GM12878 (cell line): ENCODE measurements at regions not wholly inside any gene's neighbourhood (a gene's known extent, or its start where the extent isn't known, plus 50 kb on each side); places are given as distances from the start of the nearest gene placed in this dataset.

Experiments used
- ATAC-seq: fragments of 200-7000 bp; cut with Tn5 transposase; 3 replicates; pipeline ENCODE4 v1.9.1; 2020; ENCODE audit warnings: mild to moderate bottlenecking, moderate library complexity
- BruUV-seq: library from RNA; stranded (reverse); fragments of 400-500 nt; replicated peaks from 2 replicates; lab custom pipeline; 2021; lab: Mats Ljungman, UMichigan
- CTCF ChIA-PET: fragments of 300-600 bp; sonication (Branson Sonifier 250); formaldehyde crosslinking; extraction: SDS; loops from one replicate; lab custom pipeline; 2021; ENCODE audit warnings: inconsistent platforms; lab: Yijun Ruan, JAX
- POLR2A ChIA-PET: fragments of 350-600 bp; formaldehyde crosslinking; extraction: SDS; loops from one replicate; lab custom pipeline; 2021; ENCODE audit warnings: inconsistent platforms; lab: Charles Lee
- RAD21 ChIA-PET: fragments of 300-600 bp; sonication (Branson Sonifier 250); formaldehyde crosslinking; loops from one replicate; lab custom pipeline; 2023; ENCODE audit warnings: antibody characterized with exemption; ENCODE audit not compliant: unreplicated experiment; lab: Charles Lee
- SMC1A ChIA-PET: fragments of 300-600 bp; sonication (Branson Sonifier 250); formaldehyde crosslinking; loops from one replicate; lab custom pipeline; 2023; ENCODE audit not compliant: unreplicated experiment, uncharacterized antibody; lab: Charles Lee
- DNase-seq: peaks from one replicate; pipeline ENCODE4 v3.0.0-alpha.2; 2011; ENCODE audit warnings: low read depth, low spot score
- FAIRE-seq: peaks from 3 replicates; lab custom pipeline; 2011; peaks lifted over from hg19 to GRCh38; lab: Jason Lieb, UNC
- H2AFZ ChIP-seq: 2 replicates; pipeline ENCODE4 v1.6.0; 2011; ENCODE audit warnings: low read depth, low read length, control low read depth; ENCODE audit not compliant: control insufficient read depth
- H3K27ac ChIP-seq: 2 replicates; pipeline ENCODE4 v1.5.1; 2011; ENCODE audit warnings: control low read depth; ENCODE audit not compliant: control insufficient read depth, insufficient read depth
- H3K27me3 ChIP-seq, 2 experiments: replicated peaks in 1 of 2; 2 replicates each; pipeline versions ENCODE4 v1.6.0 to v1.6.1; 2011; ENCODE audit warnings: low read length in 1 of 2; ENCODE audit not compliant: control insufficient read depth in 2 of 2, insufficient read depth in 2 of 2
- H3K36me3 ChIP-seq, 2 experiments: 2 replicates each; pipeline ENCODE4 v1.5.1; 2011; ENCODE audit warnings: low read length in 1 of 2; ENCODE audit not compliant: control insufficient read depth in 2 of 2, insufficient read depth in 2 of 2
- H3K4me1 ChIP-seq: 2 replicates; pipeline ENCODE4 v1.6.1; 2011; ENCODE audit warnings: mild to moderate bottlenecking, low read length, moderate library complexity, mixed read lengths; ENCODE audit not compliant: control insufficient read depth, insufficient read depth
- H3K4me2 ChIP-seq: 2 replicates; pipeline ENCODE4 v1.6.0; 2011; ENCODE audit warnings: control low read depth; ENCODE audit not compliant: control insufficient read depth, insufficient read depth
- H3K4me3 ChIP-seq: fragments of 200-600 bp; sonication (generic); 2 replicates; pipeline ENCODE4 v1.5.1; 2016
- H3K79me2 ChIP-seq: 2 replicates; pipeline ENCODE4 v1.6.0; 2011; ENCODE audit warnings: low read length; ENCODE audit not compliant: control insufficient read depth, insufficient read depth
- H3K9ac ChIP-seq: 2 replicates; pipeline ENCODE4 v1.8.0; 2011; ENCODE audit warnings: low read length, control low read depth, mixed read lengths; ENCODE audit not compliant: control insufficient read depth, insufficient read depth
- H3K9me3 ChIP-seq: replicated peaks from 3 replicates; pipeline ENCODE4 v1.5.1; 2011; ENCODE audit warnings: mild to moderate bottlenecking, low read length; ENCODE audit not compliant: control insufficient read depth, insufficient read depth
- H4K20me1 ChIP-seq: 2 replicates; pipeline ENCODE4 v1.6.0; 2011; ENCODE audit not compliant: control insufficient read depth, insufficient read depth
- DPF2 ChIP-seq: fragments of 450-650 bp; IDR thresholded peaks from 2 replicates; pipeline ENCODE4 v1.6.1; 2017; ENCODE audit warnings: mild to moderate bottlenecking
- IKZF1 ChIP-seq: fragments of 450-650 bp; conservative IDR thresholded peaks from 2 replicates; pipeline ENCODE4 v1.6.1; 2017; ENCODE audit warnings: antibody characterized with exemption, mild to moderate bottlenecking
- JUNB ChIP-seq: IDR thresholded peaks from 2 replicates; pipeline ENCODE4 v1.6.1; 2016; ENCODE audit warnings: antibody characterized with exemption, mild to moderate bottlenecking
- MEF2A ChIP-seq: IDR thresholded peaks from 2 replicates; pipeline ENCODE4 v1.6.1; 2011; ENCODE audit warnings: low read depth, mild to moderate bottlenecking, low read length, moderate library complexity; ENCODE audit not compliant: insufficient read depth
- NR2C1 ChIP-seq: fragments of 450-650 bp; IDR thresholded peaks from 2 replicates; pipeline ENCODE4 v1.6.1; 2017; ENCODE audit warnings: antibody characterized with exemption, mild to moderate bottlenecking, moderate library complexity
- POLR2A ChIP-seq: IDR thresholded peaks from 2 replicates; pipeline ENCODE4 v1.6.1; 2011; ENCODE audit warnings: low read depth, mild to moderate bottlenecking, low read length
- RUNX3 ChIP-seq: IDR thresholded peaks from 2 replicates; pipeline ENCODE4 v1.6.1; 2012; ENCODE audit warnings: low read length, inconsistent platforms
- SMARCA5 ChIP-seq: fragments of 450-650 bp; IDR thresholded peaks from 2 replicates; pipeline ENCODE4 v1.6.1; 2017; ENCODE audit warnings: mild to moderate bottlenecking
- SP1 ChIP-seq: IDR thresholded peaks from one replicate; pipeline ENCODE4 v1.6.1; 2011; ENCODE audit warnings: low read depth, low read length
- SUPT20H ChIP-seq: IDR thresholded peaks from 2 replicates; pipeline ENCODE4 v1.6.1; 2011; ENCODE audit warnings: low read depth, mild to moderate bottlenecking, low read length, moderate library complexity, borderline replicate concordance; ENCODE audit not compliant: control insufficient read depth
- TCF12 ChIP-seq: IDR thresholded peaks from 2 replicates; pipeline ENCODE4 v1.6.1; 2011; ENCODE audit warnings: low read depth, mild to moderate bottlenecking, low read length
- ZNF592 ChIP-seq: fragments of 450-650 bp; IDR thresholded peaks from 2 replicates; pipeline ENCODE4 v1.6.1; 2017; ENCODE audit warnings: mild to moderate bottlenecking, moderate library complexity
- WGBS: methylation state at CpG from one replicate; pipeline ENCODE4 v1.1.6; 2016; ENCODE audit warnings: low lambda C conversion rate; ENCODE audit not compliant: insufficient replicate concordance, insufficient coverage; ENCODE audit errors: missing lambda C conversion rate; 5-methylcytosine and 5-hydroxymethylcytosine counted together
- in situ Hi-C: fragments of 300-500 bp; cut with MboI; formaldehyde crosslinking; loops from 9 replicates; pipeline ENCODE4 v1.14.3; 2018; ENCODE audit warnings: mixed read lengths
- intact Hi-C: fragments of 100-400 bp; cut with micrococcal nuclease; formaldehyde crosslinking; loops from one replicate; pipeline ENCODE4 v1.14.2; 2022; ENCODE audit not compliant: unreplicated experiment

GRCh38 chr2:172351586-172351985 is 75.8 kb upstream of the ITGA6 start:
- no peak overlapping the region for H3K27ac ChIP-seq
- H3K79me2 ChIP-seq: no peaks in the 10 kb centered on the region
- H4K20me1 ChIP-seq: no peaks in the 10 kb centered on the region
- intact Hi-C loops: no loop called here
- SMC1A ChIA-PET: no interaction called here
- no peak overlapping the region for H3K9ac ChIP-seq
- ATAC-seq: no peak
- no peak for TF ChIP-seq POLR2A
- TF ChIP-seq SUPT20H: no peak
- no peak for TF ChIP-seq MEF2A
- no peak for TF ChIP-seq IKZF1
- TF ChIP-seq DPF2: no peak
- no peak for TF ChIP-seq ZNF592
- TF ChIP-seq SMARCA5: no peak
- no peak for TF ChIP-seq TCF12
- TF ChIP-seq JUNB: no peak
- TF ChIP-seq SP1: no peak
- TF ChIP-seq NR2C1: no peak
- TF ChIP-seq RUNX3: no peak
- TF ChIP-seq, all 136 proteins: peak for 0
- FAIRE-seq: no peak
- ChIA-PET POLR2A (no interaction called here), CTCF (no interaction called here), RAD21 (no interaction called here)
- Histone ChIP-seq H3K4me3 (no peak overlapping the region), H3K4me1 (no peaks in the 10 kb centered on the region), H3K9me3 (no peaks in the 10 kb centered on the region), H3K4me2 (no peak overlapping the region), H2AFZ (no peak overlapping the region), H3K36me3 (no peaks in the 10 kb centered on the region), H3K27me3 (no peaks in the 10 kb centered on the region; a peak in 1 of 4 replicates)
- no TSS peak for BruUV-seq
- in situ Hi-C loops: no loop called here
- DNase-seq: no peak
- 26% methylated on average over 4 of the region's 4 CpGs for WGBS
